HepG2 (cell line): ENCODE measurements at regions not wholly inside any gene's neighbourhood (a gene's known extent, or its start where the extent isn't known, plus 50 kb on each side); places are given as distances from the start of the nearest gene placed in this dataset.
A peak's percentile ranks its signal among the peaks of the same experiment; 100 is the strongest.

Source experiments
- ATAC-seq: fragments of 200-7000 bp; cut with Tn5 transposase; 3 replicates; pipeline ENCODE4 v1.9.1; 2020; ENCODE audit warnings: mild to moderate bottlenecking, moderate library complexity
- BruUV-seq: library from RNA; stranded (reverse); fragments of 400-500 nt; replicated peaks from 2 replicates; lab custom pipeline; 2021; lab: Mats Ljungman, UMichigan
- CTCF ChIA-PET: fragments of 300-600 bp; formaldehyde crosslinking; extraction: SDS; loops from one replicate; lab custom pipeline; 2021; ENCODE audit warnings: low total read pairs, inconsistent platforms, low intra/inter-chr PET ratio; lab: Yijun Ruan, JAX
- POLR2A ChIA-PET: fragments of 350-600 bp; sonication (Branson Sonifier 250); formaldehyde crosslinking; loops from one replicate; lab custom pipeline; 2020; ENCODE audit warnings: antibody characterized with exemption, inconsistent platforms; lab: Yijun Ruan, JAX
- DNase-seq: peaks from one replicate; pipeline ENCODE4 v3.0.0-alpha.2; 2015; ENCODE audit warnings: low spot score
- FAIRE-seq: peaks from 3 replicates; lab custom pipeline; 2011; peaks lifted over from hg19 to GRCh38; lab: Jason Lieb, UNC
- H2AFZ ChIP-seq: one replicate; pipeline ENCODE4 v1.6.1; 2011; ENCODE audit warnings: low read length, inconsistent platforms
- H3K27ac ChIP-seq: fragments of 300-600 bp; 3 replicates; pipeline ENCODE4 v1.8.0; 2011; ENCODE audit warnings: mixed run types, mild to moderate bottlenecking, mixed read lengths, low read length, inconsistent platforms; ENCODE audit not compliant: insufficient read depth; ENCODE audit errors: extremely low read length
- H3K27me3 ChIP-seq, 2 experiments: fragments of 200-600 bp in 1 of 2; 2 replicates in 1 of 2; 3 replicates in 1 of 2; pipeline versions ENCODE4 v1.6.0 to v1.8.0; 2011; ENCODE audit warnings: low read length in 2 of 2, mild to moderate bottlenecking in 2 of 2, moderate library complexity in 2 of 2, inconsistent platforms in 1 of 2; ENCODE audit not compliant: insufficient read depth in 2 of 2, control insufficient read depth in 1 of 2
- H3K36me3 ChIP-seq, 2 experiments: fragments of 200-600 bp in 1 of 2; replicated peaks in 1 of 2; 2 replicates in 1 of 2; 3 replicates in 1 of 2; pipeline versions ENCODE4 v1.5.1 to v1.8.0; 2011; ENCODE audit warnings: low read length in 2 of 2, inconsistent platforms in 1 of 2; ENCODE audit not compliant: insufficient read depth in 2 of 2, control insufficient read depth in 1 of 2
- H3K4me1 ChIP-seq: 2 replicates; pipeline ENCODE4 v1.5.1; 2012; ENCODE audit warnings: low read length, inconsistent platforms; ENCODE audit not compliant: insufficient read depth
- H3K4me2 ChIP-seq: 2 replicates; pipeline ENCODE4 v1.6.0; 2011; ENCODE audit warnings: low read depth, low read length, inconsistent platforms
- H3K4me3 ChIP-seq, 3 experiments: fragments of 200-600 bp in 1 of 3; sonication (generic), shearing (Covaris generic) in 1 of 3; replicated peaks in 1 of 3; 2 replicates each; pipeline ENCODE4 v1.5.1; 2011 to 2016; ENCODE audit warnings: low read length in 3 of 3, inconsistent platforms in 2 of 3, low read depth in 2 of 3, mild to moderate bottlenecking in 2 of 3, control low read depth in 1 of 3, mixed read lengths in 1 of 3; ENCODE audit not compliant: insufficient read depth in 1 of 3
- H3K79me2 ChIP-seq: one replicate; pipeline ENCODE4 v1.6.1; 2011; ENCODE audit warnings: low read length, inconsistent platforms; ENCODE audit not compliant: insufficient read depth
- H3K9ac ChIP-seq: 2 replicates; pipeline ENCODE4 v1.6.0; 2011; ENCODE audit warnings: mild to moderate bottlenecking, low read depth, low read length, inconsistent platforms; ENCODE audit not compliant: insufficient read depth
- H3K9me3 ChIP-seq: 2 replicates; pipeline ENCODE4 v1.5.1; 2012; ENCODE audit warnings: mild to moderate bottlenecking, low read length
- H4K20me1 ChIP-seq: 2 replicates; pipeline ENCODE4 v1.6.0; 2011; ENCODE audit warnings: inconsistent platforms, mild to moderate bottlenecking, low read length, moderate library complexity; ENCODE audit not compliant: insufficient read depth
- HOXA5 ChIP-seq: sonication (generic); formaldehyde crosslinking; IDR thresholded peaks from 2 replicates; pipeline ENCODE4 v1.4.0; 2020; ENCODE audit warnings: missing genetic modification reagents
- KLF12 ChIP-seq: sonication (generic); formaldehyde crosslinking; IDR thresholded peaks from 2 replicates; pipeline ENCODE4 v1.4.0; 2020; ENCODE audit warnings: missing genetic modification reagents, borderline replicate concordance
- MTA3 ChIP-seq: sonication (generic); formaldehyde crosslinking; IDR thresholded peaks from 2 replicates; pipeline ENCODE4 v1.4.0; 2020; ENCODE audit warnings: missing genetic modification reagents
- PHF21A ChIP-seq: sonication (generic); formaldehyde crosslinking; IDR thresholded peaks from 2 replicates; pipeline ENCODE4 v1.5.0; 2020; ENCODE audit warnings: mild to moderate bottlenecking, missing genetic modification reagents
- TSC22D2 ChIP-seq: sonication (generic); formaldehyde crosslinking; IDR thresholded peaks from 2 replicates; pipeline ENCODE4 v1.5.1; 2020; ENCODE audit warnings: missing genetic modification reagents, mild to moderate bottlenecking, borderline replicate concordance
- YEATS4 ChIP-seq: sonication (generic); formaldehyde crosslinking; IDR thresholded peaks from 2 replicates; pipeline ENCODE4 v1.4.0; 2020; ENCODE audit warnings: missing genetic modification reagents, borderline replicate concordance
- ZBTB7B ChIP-seq: sonication (generic); formaldehyde crosslinking; IDR thresholded peaks from 2 replicates; pipeline ENCODE4 v1.4.0; 2020; ENCODE audit warnings: missing genetic modification reagents
- ZFAT ChIP-seq: sonication (generic); formaldehyde crosslinking; conservative IDR thresholded peaks from 2 replicates; pipeline ENCODE4 v1.8.1; 2023; ENCODE audit warnings: missing genetic modification reagents, inconsistent platforms
- ZFP62 ChIP-seq: sonication (generic); formaldehyde crosslinking; IDR thresholded peaks from 2 replicates; pipeline ENCODE4 v1.4.0; 2020; ENCODE audit warnings: missing genetic modification reagents
- ZFP82 ChIP-seq: sonication (generic); formaldehyde crosslinking; IDR thresholded peaks from 2 replicates; pipeline ENCODE4 v1.5.1; 2020; ENCODE audit warnings: mild to moderate bottlenecking, missing genetic modification reagents, borderline replicate concordance
- ZKSCAN1 ChIP-seq: fragments of 150-350 bp; IDR thresholded peaks from 2 replicates; pipeline ENCODE4 v1.6.1; 2014; ENCODE audit warnings: low read length
- ZNF143 ChIP-seq: sonication (generic); formaldehyde crosslinking; IDR thresholded peaks from 2 replicates; pipeline ENCODE4 v1.4.0; 2020; ENCODE audit warnings: missing genetic modification reagents
- ZNF317 ChIP-seq: sonication (generic); formaldehyde crosslinking; IDR thresholded peaks from 2 replicates; pipeline ENCODE4 v1.5.0; 2020; ENCODE audit warnings: mild to moderate bottlenecking, missing genetic modification reagents
- ZNF335 ChIP-seq: sonication (generic); formaldehyde crosslinking; IDR thresholded peaks from 2 replicates; pipeline ENCODE4 v1.4.0; 2020; ENCODE audit warnings: missing genetic modification reagents
- ZNF674 ChIP-seq: sonication (generic); formaldehyde crosslinking; IDR thresholded peaks from 2 replicates; pipeline ENCODE4 v1.5.0; 2020; ENCODE audit warnings: low read depth, mild to moderate bottlenecking, missing genetic modification reagents
- ZNF770 ChIP-seq: sonication (generic); formaldehyde crosslinking; IDR thresholded peaks from 2 replicates; pipeline ENCODE4 v1.5.0; 2020; ENCODE audit warnings: mild to moderate bottlenecking, missing genetic modification reagents
- WGBS: methylation state at CpG from one replicate; pipeline ENCODE4 v1.1.6; 2017; ENCODE audit warnings: low lambda C conversion rate; 5-methylcytosine and 5-hydroxymethylcytosine counted together
- in situ Hi-C: cut with HindIII; loops from 2 replicates; pipeline ENCODE4 v1.10.0; 2017; ENCODE audit warnings: low pct_unique_long_range_greater_than_20kb; ENCODE audit not compliant: extremely low pct_ligation_motif_present
- intact Hi-C: fragments of 100-400 bp; cut with micrococcal nuclease; formaldehyde crosslinking; loops from one replicate; pipeline ENCODE4 v1.10.0; 2022; ENCODE audit not compliant: unreplicated experiment

- H3K27ac ChIP-seq = no peak overlapping the region
- TF ChIP-seq YEATS4 (CRISPR knock-in tag) (no peak), ZFAT (no peak), HOXA5 (CRISPR knock-in tag) (no peak), ZFP82 (CRISPR knock-in tag) (no peak), ZNF317 (CRISPR knock-in tag) (no peak), ZFP62 (CRISPR knock-in tag) (0 out of 2 replicates have a peak, but pooled peaks have one; percentile 41), ZNF143 (no peak), TSC22D2 (CRISPR knock-in tag) (no peak), ZNF674 (CRISPR knock-in tag) (no peak), ZNF770 (CRISPR knock-in tag) (no peak), MTA3 (CRISPR knock-in tag) (0 out of 2 replicates have a peak, but pooled peaks have one; percentile 19), PHF21A (no peak), ZKSCAN1 (no peak), ZNF335 (no peak), ZBTB7B (CRISPR knock-in tag) (no peak), KLF12 (CRISPR knock-in tag) (no peak)
- TF ChIP-seq, all 625 proteins: peak for 2
- no peaks in the 10 kb centered on the region for H3K4me1 ChIP-seq
- ChIA-PET POLR2A (no interaction called here), CTCF (no interaction called here)
- FAIRE-seq (no peak), ATAC-seq (no peak), DNase-seq (no peak)
- intact Hi-C loops (no loop called here), in situ Hi-C loops (no loop called here)
- WGBS = 5% methylated on average over 1 of the region's 1 CpG
- peaks cover 9% of the 10 kb centered on the region for H3K9me3 ChIP-seq
- H3K36me3 ChIP-seq = no peaks in the 10 kb centered on the region
- BruUV-seq = no TSS peak
- H3K79me2 ChIP-seq = no peaks in the 10 kb centered on the region
- H2AFZ ChIP-seq = no peak overlapping the region
- H3K9ac ChIP-seq = no peak overlapping the region
- no peak overlapping the region for H3K4me3 ChIP-seq
- no peaks in the 10 kb centered on the region for H4K20me1 ChIP-seq
- peaks cover 0 to 12% of the 10 kb centered on the region in 2 experiments; a peak in 2 of 5 replicates for H3K27me3 ChIP-seq
- H3K4me2 ChIP-seq = no peak overlapping the region
Measured at GRCh38 chr16:22688930-22689329, 125.0 kb upstream of the HS3ST2 start.
